HG03280 (cell line): ENCODE measurements at regions not wholly inside any gene's neighbourhood (a gene's known extent, or its start where the extent isn't known, plus 50 kb on each side); places are given as distances from the start of the nearest gene placed in this dataset.
"Not testable (repeated sequence)": the region's sequence is repeated elsewhere in the genome, so short reads cannot be mapped to it uniquely, and the experiment has no call there.

ENCODE experiments used
- ATAC-seq: cut with Tn5 transposase; IDR thresholded peaks from one replicate; pipeline ENCODE4 v1.9.1; 2021; ENCODE audit warnings: mild to moderate bottlenecking, moderate library complexity; ENCODE audit not compliant: unreplicated experiment

- no peak for ATAC-seq
These were observed 1332.5 kb downstream of the KCNT2 start for GRCh38 chr1:195275710-195276109.

- no peak for ATAC-seq
These were observed 1356.3 kb downstream of the KCNT2 start for GRCh38 chr1:195251900-195252299.

- ATAC-seq, result no peak
These were observed 1364.7 kb downstream of the KCNT2 start for GRCh38 chr1:195243492-195243891.

DNA sequence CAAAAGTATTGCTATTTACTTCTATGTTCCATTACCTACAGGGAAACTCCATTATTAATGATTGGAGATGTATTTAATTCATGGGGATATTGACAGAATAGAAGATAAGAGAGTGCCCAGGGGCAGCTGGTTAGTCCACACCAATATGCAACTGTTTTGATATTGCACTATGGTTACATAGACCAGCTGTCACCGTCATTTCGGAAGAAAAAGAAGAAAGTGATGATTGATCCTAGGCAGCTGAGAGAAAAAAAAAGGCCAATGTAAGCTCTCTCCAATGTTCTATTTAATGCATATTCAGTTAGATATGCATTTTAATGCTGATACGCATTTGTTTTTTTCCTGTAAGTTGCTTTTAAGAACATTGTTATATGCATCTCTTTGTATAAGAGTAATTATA, 1367.2 kb downstream of the KCNT2 start:
- no peak for ATAC-seq

- ATAC-seq, result no peak
These were observed 1369.9 kb downstream of the KCNT2 start for GRCh38 chr1:195238313-195238712.

DNA sequence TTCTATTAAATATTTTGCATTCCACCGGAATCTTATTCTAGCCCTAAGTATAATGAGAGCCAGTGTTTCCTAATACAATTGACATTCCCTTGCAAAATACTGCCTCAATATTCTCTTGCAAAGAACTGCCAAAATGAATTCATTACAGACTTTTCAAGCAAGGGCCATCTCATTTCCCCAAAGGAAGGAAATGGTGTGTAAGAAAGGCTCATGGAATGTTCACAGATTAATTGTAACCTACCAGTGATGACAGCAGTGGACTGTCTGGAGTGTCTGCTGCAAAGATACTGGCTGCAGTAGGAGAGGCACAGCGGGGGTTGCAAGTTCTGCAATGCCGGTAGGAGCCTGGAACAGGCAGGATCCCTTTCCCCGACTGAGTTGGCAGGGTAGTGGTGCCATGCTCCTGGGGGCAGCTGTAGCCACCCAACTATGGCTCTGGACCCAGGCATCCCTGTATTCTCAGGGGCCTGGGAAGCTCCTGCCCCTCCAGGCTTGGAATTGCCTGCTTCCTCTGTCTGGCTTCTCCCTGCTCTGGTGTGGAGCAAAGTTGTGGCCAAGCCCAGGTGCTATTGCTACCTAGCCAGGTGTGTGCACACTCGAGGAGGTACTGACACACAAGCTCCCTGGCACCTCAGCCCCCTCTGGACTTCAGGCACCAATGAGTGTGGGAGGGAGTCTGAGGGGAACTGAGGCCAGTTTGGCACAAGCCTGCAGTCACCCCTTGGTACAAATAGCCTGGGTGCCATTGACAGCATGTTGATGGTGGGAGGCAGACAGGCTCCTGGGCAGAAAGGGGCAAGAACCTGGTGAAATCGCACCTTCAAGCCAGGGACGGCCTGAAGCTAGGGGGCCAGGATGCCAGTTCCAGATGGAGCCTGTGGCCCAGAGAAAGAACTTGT, 1371.0 kb downstream of the KCNT2 start:
- no peak for ATAC-seq

GRCh38 chr1:195218428-195219212, 1389.6 kb downstream of the KCNT2 start:
- no peak for ATAC-seq

GRCh38 chr1:195202241-195202640, 1406.0 kb downstream of the KCNT2 start:
- no peak for ATAC-seq

- no peak for ATAC-seq
These were observed 1407.5 kb downstream of the KCNT2 start for GRCh38 chr1:195200772-195201171.

GRCh38 chr1:195197116-195197515, 1411.1 kb downstream of the KCNT2 start:
- ATAC-seq, result no peak

- peak; percentile 94 for ATAC-seq
These were observed 1412.7 kb downstream of the KCNT2 start for GRCh38 chr1:195195423-195196057.

DNA sequence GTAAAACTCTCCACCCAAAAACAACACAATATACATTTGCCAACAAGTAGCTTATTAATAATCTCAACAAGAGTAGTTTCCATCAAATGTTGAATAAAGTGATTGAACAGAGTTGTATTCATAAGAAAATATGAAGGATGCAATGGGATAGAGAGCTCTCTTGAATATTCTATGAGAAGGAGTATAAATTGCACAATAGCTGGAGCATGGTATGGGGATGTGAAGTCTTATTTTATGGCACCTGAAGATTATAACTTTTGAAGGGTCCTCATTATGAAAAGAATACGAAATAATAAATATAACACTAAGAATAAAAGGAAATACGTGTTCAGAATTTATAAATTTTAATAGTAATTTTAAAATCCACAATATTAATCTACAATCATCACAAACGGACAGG, 1415.1 kb downstream of the KCNT2 start:
- ATAC-seq, result no peak

DNA sequence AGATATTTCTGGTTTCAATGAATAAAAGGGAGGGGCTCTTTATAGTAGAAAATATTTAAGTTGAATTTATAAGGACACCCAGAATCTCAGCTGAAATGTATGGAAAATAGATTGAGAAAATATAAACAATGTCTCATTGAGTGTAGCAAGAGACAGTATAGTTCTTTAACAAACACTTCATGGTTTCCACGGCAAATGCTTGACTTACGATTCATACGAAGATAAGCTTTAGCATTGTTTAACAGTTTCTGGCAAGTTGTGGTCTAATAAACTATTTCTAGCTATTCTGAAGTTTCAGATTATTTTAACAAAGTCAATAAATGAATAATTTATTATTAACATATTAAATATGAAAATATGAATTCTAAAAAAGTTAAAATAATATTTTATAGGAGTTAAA, 1419.4 kb downstream of the KCNT2 start:
- ATAC-seq, result no peak

- ATAC-seq, result no peak
These were observed 1421.7 kb downstream of the KCNT2 start for GRCh38 chr1:195186544-195186943.

DNA sequence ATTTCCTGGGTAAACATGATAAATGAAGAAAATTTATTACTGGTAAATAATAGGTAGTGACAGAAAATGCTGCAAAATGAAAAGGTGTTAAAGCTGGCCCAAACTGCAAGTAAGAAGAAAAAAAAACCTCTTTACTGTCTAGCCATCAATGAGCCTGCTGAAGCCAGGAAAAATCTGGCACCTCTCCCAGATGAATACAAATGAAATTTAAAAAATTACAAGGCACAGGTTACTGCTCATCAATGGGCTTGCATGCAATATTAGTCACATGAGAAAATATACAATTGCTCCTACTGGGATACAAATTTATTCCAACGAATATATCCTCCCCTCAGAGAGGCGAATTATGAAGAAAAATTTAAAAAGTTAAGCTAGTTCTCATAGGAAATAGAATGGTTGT, 1422.5 kb downstream of the KCNT2 start:
- no peak for ATAC-seq

DNA sequence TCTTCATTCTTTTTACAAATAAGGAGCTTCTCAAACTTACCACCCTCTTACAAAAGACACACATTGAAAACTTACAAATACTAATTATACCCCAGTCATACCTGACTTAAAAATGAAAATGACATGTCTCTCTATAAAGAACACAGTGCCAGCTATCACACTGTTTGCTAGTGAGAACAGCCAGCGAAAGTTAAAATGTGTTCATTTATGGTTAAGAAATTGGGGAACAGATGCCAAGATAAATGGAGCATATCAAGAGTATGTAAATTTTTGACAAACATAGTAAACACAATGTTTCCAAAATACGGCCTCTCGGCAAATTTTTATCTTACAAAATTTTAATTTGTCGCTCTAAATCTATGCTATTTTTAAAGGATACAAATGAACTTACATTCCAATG, 1422.9 kb downstream of the KCNT2 start:
- no peak for ATAC-seq

GRCh38 chr1:195173753-195174152, 1434.5 kb downstream of the KCNT2 start:
- ATAC-seq, result peak; percentile 55

DNA sequence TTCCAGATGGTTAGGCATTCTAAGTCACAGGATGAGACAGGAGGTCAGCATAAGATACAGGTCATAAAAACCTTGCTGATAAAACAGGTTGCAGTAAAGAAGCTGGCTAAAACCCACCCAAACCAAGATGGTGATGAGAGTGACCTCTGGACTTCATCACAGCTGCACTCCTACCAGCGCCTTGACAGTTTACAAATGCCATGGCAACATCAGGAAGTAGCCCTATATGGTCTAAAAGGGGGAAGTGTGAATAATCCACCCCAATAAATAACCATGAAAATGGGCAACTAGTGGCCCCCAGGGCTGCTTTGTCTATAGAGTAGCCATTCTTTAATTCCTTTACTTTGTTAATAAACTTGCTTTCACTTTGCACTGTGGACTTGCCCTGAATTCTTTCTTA, 1448.4 kb downstream of the KCNT2 start:
- ATAC-seq, result not testable (repeated sequence)

GRCh38 chr1:195158091-195158490, 1450.1 kb downstream of the KCNT2 start:
- no peak for ATAC-seq

DNA sequence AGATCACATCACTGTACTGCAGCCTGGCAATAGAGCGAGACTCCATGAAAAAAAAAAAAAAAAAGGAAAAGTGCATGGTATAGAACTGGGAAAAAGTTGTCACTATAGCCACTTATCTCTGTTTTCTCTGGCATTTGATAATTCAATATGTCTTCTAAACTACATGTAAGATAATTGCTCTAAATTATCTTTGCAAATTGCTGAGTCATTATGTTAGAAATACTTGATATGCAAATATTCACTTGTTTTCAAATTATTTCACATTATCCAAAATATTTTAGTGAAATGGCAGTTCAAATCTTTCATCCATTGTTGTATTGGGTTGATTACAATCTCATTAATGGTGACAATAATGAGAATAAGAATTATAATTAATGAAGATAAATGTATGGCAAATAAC, 1455.1 kb downstream of the KCNT2 start:
- no peak for ATAC-seq

- no peak for ATAC-seq
These were observed 1457.5 kb downstream of the KCNT2 start for GRCh38 chr1:195150768-195151167.

DNA sequence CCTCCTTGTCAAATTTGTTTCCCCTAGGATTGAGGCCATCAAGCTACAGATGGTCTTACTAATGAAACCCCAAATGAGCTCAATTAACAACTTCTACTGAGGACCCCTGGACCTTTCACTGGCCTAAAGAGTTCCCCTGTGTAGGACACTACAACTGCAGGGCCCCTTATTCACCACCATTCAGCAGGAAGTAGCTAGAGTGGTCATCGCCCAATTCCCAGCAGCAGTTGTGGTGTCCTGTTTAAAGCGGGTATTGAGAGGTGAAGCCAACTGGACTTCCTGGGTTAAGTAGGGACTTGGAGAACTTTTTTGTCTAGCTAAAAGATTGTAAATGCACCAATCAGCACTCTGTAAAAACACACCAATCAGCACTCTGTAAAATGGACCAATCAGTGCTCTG, 1466.9 kb downstream of the KCNT2 start:
- no peak for ATAC-seq
